Bronchial epithelial cell (primary cell): ENCODE measurements at regions not wholly inside any gene's neighbourhood (a gene's known extent, or its start where the extent isn't known, plus 50 kb on each side); places are given as distances from the start of the nearest gene placed in this dataset.

Source experiments
- DNase-seq: peaks from one replicate; pipeline ENCODE4 v3.0.0-alpha.2; 2010; ENCODE audit warnings: low read depth
- FAIRE-seq: peaks from 2 replicates; lab custom pipeline; 2011; peaks lifted over from hg19 to GRCh38; lab: Jason Lieb, UNC
- H3K27me3 ChIP-seq: 2 replicates; pipeline ENCODE4 v1.5.1; 2011; ENCODE audit warnings: low read length; ENCODE audit not compliant: control insufficient read depth, insufficient read depth
- H3K36me3 ChIP-seq: 2 replicates; pipeline ENCODE4 v1.5.1; 2011; ENCODE audit warnings: low read length; ENCODE audit not compliant: control insufficient read depth, insufficient read depth
- H3K4me3 ChIP-seq: 2 replicates; pipeline ENCODE4 v1.5.1; 2011; ENCODE audit warnings: mild to moderate bottlenecking, low read depth, low read length, control low read depth
- TF ChIP-seq, protein P1 (sequence below): IDR thresholded peaks from 2 replicates; pipeline ENCODE4 v1.5.1; 2011; ENCODE audit warnings: mild to moderate bottlenecking, moderate library complexity, low read length, control low read depth, inconsistent platforms; ENCODE audit not compliant: insufficient read depth, severe bottlenecking

DNA sequence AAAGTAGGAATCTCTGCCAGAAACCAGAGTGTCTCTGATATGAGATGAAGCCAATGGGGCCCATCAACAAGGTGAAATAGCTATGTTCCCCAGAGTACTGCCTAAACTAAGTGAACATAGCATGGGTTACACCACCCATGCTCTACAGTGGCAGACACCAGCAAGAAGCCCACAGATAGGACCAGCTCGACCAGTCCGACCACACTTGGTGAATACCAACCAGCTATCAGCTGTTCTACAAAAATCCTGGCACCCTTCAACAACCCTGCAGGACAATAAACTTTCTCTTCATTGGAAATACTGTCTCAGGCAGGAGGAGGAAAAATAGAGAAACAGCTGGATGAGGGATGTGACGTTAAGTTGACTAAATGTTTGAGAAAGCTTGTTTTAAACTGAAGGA, 311.4 kb downstream of the EPM2A start:
- DNase-seq, result no peak

DNA sequence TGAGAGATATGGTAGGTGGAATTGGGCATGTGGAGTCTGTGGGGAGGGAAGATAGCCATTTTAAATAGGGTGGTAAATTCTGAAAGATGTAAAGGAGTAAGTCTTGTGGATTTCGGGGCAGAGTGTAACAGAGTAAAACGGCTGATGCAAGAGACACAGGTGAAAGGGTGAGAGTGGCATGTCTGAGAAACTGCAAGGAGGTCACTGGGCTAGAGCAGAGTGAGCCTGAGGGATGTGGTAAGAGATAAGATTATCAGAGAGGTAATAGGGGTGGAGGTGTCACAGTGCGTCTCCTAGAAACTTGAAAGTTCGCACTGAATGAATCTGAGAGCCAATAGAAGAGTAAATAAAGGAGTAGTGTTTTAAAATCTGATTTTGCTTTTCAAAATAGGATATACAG, 308.1 kb downstream of the EPM2A start:
- DNase-seq (no peak), FAIRE-seq (peak; percentile 32)
- no peak overlapping the region for H3K4me3 ChIP-seq
- no peaks in the 10 kb centered on the region for H3K27me3 ChIP-seq
- TF ChIP-seq, protein P1, sequence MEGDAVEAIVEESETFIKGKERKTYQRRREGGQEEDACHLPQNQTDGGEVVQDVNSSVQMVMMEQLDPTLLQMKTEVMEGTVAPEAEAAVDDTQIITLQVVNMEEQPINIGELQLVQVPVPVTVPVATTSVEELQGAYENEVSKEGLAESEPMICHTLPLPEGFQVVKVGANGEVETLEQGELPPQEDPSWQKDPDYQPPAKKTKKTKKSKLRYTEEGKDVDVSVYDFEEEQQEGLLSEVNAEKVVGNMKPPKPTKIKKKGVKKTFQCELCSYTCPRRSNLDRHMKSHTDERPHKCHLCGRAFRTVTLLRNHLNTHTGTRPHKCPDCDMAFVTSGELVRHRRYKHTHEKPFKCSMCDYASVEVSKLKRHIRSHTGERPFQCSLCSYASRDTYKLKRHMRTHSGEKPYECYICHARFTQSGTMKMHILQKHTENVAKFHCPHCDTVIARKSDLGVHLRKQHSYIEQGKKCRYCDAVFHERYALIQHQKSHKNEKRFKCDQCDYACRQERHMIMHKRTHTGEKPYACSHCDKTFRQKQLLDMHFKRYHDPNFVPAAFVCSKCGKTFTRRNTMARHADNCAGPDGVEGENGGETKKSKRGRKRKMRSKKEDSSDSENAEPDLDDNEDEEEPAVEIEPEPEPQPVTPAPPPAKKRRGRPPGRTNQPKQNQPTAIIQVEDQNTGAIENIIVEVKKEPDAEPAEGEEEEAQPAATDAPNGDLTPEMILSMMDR, result no peak
- H3K36me3 ChIP-seq, result no peaks in the 10 kb centered on the region

More for the DNA sequence above, 311.4 kb downstream of the EPM2A start:
- TF ChIP-seq, protein P1, result no peak
- no peak overlapping the region for H3K4me3 ChIP-seq
- H3K36me3 ChIP-seq, result no peaks in the 10 kb centered on the region
- H3K27me3 ChIP-seq, result no peaks in the 10 kb centered on the region
- no peak for FAIRE-seq

DNA sequence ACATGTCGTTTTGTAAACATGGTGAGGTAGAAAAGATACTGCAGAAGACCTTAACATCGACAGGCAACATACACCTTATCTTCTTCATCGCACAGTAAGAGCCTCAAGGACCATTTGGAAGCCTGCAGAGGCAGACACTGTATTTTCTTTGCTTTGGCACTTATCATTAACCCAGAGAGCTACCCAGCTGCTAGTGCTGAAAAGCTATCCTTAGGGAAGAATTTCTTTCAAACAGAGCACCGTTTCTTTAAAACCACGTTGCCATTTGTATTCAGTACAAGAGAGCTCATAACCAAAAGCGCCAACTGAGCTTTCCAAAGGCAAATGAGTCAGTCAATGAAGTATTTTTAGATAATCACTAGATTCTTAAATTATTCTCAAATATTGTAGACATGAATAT, 306.6 kb downstream of the EPM2A start:
- TF ChIP-seq, protein P1, result no peak
- no peak for FAIRE-seq
- no peaks in the 10 kb centered on the region for H3K36me3 ChIP-seq
- no peak for DNase-seq
- no peak overlapping the region for H3K4me3 ChIP-seq
- H3K27me3 ChIP-seq, result no peaks in the 10 kb centered on the region

DNA sequence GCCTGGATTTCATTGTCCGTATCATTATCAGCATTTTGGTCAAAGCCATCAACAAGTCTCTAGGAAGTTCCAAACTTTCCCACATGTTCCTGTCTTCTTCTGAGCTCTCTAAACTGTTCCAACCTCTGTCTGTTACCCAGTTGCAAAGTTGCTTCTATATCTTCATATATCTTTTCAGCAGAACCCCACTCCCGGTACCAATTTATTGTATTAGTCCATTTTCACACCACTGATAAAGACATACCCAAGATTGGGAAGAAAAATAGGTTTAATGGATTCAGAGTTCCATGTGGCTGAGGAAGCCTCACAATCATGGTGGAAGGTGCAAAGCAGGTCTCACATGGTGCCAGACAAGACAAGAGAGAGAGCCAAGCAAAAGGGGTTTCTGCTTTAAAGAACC, 293.2 kb downstream of the EPM2A start:
- DNase-seq (no peak), FAIRE-seq (no peak)
- no peaks in the 10 kb centered on the region for H3K36me3 ChIP-seq
- H3K4me3 ChIP-seq, result no peak overlapping the region
- TF ChIP-seq, protein P1, result no peak
- no peaks in the 10 kb centered on the region for H3K27me3 ChIP-seq

DNA sequence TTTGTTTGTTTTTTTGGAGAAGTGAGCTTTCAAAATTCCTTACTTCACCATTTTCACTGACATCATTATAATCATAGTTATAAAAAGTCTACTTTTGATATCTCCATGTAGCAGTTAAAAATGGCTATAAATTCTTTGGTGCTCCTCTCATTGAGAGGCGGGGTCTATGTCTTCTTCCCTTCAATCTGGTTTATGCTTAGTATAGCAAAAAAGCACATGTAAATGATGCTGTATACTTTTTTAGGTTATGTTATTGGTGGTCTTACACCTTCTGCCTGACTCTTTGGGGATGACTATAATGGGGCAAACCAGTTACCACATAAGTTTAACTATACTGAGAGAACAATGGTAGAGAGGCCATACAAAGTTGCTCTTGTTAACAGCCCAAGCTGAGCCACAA, 289.6 kb downstream of the EPM2A start:
- DNase-seq (no peak), FAIRE-seq (no peak)
- Histone ChIP-seq H3K36me3 (no peaks in the 10 kb centered on the region), H3K27me3 (no peaks in the 10 kb centered on the region), H3K4me3 (no peak overlapping the region)
- TF ChIP-seq, protein P1, result no peak

DNA sequence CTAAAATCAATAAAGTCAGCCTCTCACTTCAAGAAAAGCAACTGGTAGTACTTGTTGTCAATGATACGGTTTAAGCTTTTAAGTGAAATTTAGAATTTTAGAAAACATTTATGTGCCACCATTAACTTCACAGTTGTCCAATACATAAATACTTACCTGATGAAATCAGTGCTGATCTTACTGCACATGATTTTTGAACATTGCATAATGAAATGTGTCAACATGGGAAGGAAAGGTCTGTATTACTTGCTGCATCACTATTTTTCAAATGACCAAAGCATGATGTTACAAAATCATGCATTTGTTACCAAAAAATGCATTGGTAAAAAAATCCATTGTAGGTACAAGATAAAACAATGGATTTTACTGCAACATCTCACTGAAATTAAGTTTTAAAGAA, 284.3 kb downstream of the EPM2A start:
- no peak overlapping the region for H3K4me3 ChIP-seq
- no peaks in the 10 kb centered on the region for H3K36me3 ChIP-seq
- H3K27me3 ChIP-seq, result no peaks in the 10 kb centered on the region
- TF ChIP-seq, protein P1, result no peak
- DNase-seq (peak; percentile 45), FAIRE-seq (no peak)
